SK-N-DZ (cell line): ENCODE measurements at regions not wholly inside any gene's neighbourhood (a gene's known extent, or its start where the extent isn't known, plus 50 kb on each side); places are given as distances from the start of the nearest gene placed in this dataset.
"Not testable (repeated sequence)": the region's sequence is repeated elsewhere in the genome, so short reads cannot be mapped to it uniquely, and the experiment has no call there.

ENCODE experiments used
- DNase-seq: peaks from one replicate; pipeline ENCODE4 v3.0.0-alpha.2; 2015; ENCODE audit warnings: low spot score

- DNase-seq = no peak
Observed at GRCh38 chr12:33323823-33324222, 115.8 kb downstream of the SYT10 start.

DNA sequence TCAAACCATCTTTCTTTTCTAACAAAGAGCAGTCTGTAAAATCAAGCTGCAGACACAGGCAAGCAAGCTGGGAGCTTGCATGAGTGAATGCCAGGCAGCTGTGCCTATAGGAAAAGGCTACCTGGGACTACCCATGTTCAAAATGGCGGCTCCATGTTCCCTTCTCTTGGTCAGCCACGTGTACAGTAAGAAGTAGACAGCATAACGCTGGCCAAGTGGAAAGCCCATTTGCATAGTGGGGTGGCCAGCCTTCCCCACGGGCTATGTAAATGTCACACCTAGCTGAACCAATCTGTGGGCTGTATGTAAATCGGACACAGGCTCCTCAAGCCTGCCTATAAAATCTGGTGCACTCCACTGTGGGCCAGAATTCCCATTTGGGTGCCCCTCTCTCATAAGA, 117.1 kb downstream of the SYT10 start:
- peak; percentile 16 for DNase-seq

- DNase-seq = no peak
Observed at GRCh38 chr12:33317746-33318145, 121.9 kb downstream of the SYT10 start.

GRCh38 chr12:33314223-33314622, 125.4 kb downstream of the SYT10 start:
- DNase-seq = no peak

DNA sequence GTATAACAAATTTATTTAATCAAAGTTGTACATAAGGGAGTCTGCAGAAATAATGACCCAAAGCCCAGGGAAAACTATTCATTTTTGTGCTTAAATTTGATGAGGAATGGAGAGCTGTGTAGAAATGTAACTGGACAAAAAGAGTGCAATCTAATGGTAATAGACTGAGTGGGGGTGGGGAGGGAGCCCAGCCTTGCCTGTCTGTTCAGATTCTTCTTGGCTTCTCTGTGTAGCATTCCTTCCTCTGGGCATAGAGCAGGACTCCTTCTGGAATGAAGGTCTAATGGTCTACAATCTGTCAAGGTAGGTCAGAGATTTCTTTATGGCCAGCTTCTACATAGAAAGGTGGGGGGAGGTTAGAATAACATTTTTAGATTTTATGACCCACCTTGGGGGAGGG, 126.1 kb downstream of the SYT10 start:
- DNase-seq = no peak

GRCh38 chr12:33310471-33310870, 129.1 kb downstream of the SYT10 start:
- no peak for DNase-seq

DNA sequence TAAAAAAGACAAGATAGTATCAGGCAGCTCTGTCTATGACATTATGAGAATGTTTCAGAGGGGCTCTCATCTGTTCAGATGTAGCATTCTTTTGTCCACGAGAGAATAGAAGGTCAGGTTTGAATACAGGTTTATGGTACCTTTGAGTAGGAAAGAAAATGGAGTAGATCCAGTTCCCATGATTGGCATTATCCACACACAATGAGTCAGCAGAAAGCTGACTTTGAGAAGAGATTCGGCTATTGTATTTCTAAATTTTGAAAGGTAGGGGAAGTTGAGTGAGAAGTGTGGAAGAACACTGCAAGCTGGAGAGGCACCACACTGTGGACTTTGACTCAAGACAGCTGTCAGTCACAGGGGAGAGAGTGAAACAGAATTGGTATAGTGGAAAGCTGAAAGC, 135.4 kb downstream of the SYT10 start:
- no peak for DNase-seq

- DNase-seq = no peak
Observed at GRCh38 chr12:33296529-33296928, 143.1 kb downstream of the SYT10 start.

GRCh38 chr12:33290703-33291102, 148.9 kb downstream of the SYT10 start:
- no peak for DNase-seq

- DNase-seq = no peak
Observed at GRCh38 chr12:33283054-33283453, 156.6 kb downstream of the SYT10 start.

DNA sequence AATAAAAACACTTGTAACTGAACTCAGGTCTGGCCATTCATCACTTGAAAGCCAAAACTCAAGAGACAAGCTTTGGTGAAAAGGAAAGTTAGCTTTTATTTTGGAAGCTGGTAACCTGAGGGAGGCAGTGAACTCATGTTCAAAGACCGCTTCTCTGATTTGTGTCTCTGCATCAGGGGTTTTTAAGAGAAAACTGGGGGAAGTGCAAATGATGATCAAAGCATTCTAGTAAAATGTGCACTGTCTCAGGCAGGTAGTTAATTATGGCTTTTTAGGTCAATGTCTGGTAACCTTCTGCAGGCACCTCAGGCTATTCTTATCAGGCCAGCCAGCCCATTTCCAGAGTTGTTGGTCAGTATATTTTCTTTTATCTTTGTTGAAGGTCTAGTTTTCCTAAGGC, 162.2 kb downstream of the SYT10 start:
- DNase-seq = no peak

- DNase-seq = no peak
Observed at GRCh38 chr12:33267641-33268040, 172.0 kb downstream of the SYT10 start.

- DNase-seq = no peak
Observed at GRCh38 chr12:33265900-33266299, 173.7 kb downstream of the SYT10 start.

- no peak for DNase-seq
Observed at GRCh38 chr12:33265033-33265731, 174.4 kb downstream of the SYT10 start.

DNA sequence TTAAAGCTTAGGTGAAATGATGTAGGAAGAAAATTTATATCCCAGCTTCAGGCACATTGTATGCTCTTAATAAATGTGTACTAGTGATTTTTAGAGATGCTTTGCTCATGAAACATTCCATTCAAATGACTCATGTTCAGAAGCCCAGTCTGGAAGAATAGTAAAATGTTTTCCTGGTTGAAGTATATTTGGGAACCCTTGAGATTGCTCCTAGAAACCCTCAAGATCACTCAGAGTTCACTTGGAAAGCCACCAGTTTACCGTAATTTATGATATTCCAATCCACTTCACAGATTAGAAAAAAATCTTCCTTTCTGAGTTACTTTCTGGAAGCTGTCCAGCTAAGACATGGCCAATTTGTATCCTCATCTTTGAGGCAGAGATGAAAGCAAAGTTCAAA, 186.4 kb downstream of the SYT10 start:
- no peak for DNase-seq

- no peak for DNase-seq
Observed at GRCh38 chr12:33251548-33251947, 188.1 kb downstream of the SYT10 start.

DNA sequence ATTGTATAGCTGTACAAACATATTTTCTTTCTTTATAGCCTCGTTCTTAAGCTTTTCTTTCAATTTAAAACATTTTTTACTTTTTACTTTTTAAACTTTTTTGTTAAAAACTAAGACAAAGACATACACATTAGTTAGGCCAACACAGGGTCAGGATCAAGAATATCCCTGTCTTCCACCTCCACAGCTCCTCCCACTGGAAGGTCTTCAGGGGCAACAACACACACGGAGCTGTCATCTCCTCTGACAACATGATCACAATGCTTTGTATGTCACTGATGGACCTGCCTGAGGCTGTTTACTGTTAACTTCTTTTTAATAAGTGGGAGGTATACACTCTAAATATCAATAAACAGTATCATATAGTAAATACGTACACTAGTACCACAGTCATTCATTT, 191.3 kb downstream of the SYT10 start:
- no peak for DNase-seq

- no peak for DNase-seq
Observed at GRCh38 chr12:33247625-33248024, 192.0 kb downstream of the SYT10 start.

DNA sequence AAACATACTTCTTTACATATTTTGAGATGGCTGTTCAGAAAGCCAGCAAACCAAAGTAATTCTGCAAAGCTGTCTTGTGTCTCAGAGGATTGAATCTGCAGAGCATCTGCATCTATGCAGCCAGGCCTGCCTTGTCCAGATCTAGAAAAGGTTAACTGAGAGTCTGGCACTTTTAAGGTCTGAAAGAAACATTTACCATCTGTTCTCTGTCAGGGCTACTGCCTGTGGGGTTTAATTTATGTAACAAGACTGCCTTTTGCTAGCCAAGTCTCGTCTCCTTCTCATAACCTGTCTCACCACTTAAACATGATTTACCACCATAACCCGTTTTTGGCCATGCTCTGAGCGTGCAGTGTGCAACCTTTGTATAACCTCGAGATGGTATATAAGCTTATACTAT, 194.2 kb downstream of the SYT10 start:
- peak; percentile 8 for DNase-seq

- no peak for DNase-seq
Observed at GRCh38 chr12:33226671-33227070, 212.9 kb downstream of the SYT10 start.

- no peak for DNase-seq
Observed at GRCh38 chr12:33223956-33224355, 215.7 kb downstream of the SYT10 start.

DNA sequence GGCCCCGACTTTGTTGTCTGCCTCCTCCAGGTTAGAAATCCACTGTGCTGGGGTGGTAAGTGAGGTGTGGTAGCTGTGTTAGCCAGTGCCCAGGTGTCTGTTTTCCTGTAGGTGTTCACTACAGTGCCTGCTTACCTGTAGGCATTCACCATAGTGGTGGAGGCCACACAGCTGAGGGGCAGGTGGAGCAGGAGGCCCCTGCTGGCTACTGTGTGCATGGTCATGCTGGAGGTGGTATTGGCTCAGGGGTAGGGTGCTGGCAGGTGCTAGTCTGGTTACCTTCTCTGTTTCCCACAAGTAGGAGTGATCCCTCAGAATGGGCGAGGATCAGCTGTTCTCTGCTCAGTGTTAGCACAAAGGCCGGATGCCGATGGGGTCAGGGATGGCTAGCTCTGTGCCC, 217.3 kb downstream of the SYT10 start:
- DNase-seq = no peak

DNA sequence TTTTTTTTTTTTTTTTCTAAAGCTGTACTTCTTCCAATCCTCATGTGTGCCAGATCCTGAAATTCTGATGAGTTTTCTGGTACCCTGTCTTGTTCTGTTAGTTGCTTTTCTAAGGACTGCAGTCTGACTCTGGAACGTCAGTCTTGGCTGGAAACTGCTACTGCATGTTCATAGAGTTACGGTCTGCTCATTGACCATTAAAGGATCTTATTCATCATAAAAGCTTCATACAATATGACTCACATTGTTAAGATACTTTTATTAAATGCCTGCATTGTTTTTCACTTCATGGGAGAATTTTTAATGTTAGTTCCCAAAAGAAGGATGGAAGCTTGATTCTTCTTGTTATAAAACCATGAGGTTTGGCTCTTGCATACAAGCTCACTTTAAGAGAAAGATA, 233.6 kb downstream of the SYT10 start:
- DNase-seq = no peak

DNA sequence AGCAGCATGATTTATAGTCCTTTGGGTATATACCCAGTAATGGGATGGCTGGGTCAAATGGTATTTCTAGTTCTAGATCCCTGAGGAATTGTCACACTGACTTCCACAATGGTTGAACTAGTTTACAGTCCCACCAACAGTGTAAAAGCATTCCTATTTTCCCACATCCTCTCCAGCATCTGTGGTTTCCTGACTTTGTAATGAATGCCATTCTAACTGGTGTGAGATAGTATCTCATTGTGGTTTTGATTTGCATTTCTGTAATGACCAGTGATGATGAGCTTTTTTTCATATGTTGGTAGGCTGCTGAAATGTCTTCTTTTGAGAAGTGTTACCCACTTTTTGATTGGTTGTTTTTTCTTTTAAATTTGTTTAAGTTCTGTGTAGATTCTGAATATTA, 245.2 kb downstream of the SYT10 start:
- DNase-seq = not testable (repeated sequence)
